Fibroblast of skin of scalp (primary cell): ENCODE measurements at regions not wholly inside any gene's neighbourhood (a gene's known extent, or its start where the extent isn't known, plus 50 kb on each side); places are given as distances from the start of the nearest gene placed in this dataset.

Experiments used
- DNase-seq: peaks from one replicate; pipeline ENCODE4 v3.0.0-alpha.2; 2013

DNA sequence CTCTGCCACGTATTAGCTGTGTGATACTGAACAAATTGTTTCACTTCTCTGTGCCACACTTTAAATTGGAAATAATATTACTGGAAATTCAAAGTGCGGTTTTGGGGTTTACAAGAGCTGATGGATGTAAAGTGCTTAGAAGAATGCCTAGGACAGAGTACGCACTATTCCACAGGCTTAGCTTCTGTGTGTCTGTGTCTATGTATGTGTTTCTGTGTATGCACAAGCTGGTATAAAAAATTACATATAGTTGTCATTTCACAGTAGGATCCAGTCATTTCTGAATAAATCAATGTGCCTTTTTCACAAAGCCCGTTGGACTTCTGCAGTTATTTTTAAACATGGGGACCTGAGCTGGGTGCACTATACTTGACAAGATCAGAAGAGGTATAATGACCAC lies 370.4 kb downstream of the TUSC7 start:
- DNase-seq: no peak

DNA sequence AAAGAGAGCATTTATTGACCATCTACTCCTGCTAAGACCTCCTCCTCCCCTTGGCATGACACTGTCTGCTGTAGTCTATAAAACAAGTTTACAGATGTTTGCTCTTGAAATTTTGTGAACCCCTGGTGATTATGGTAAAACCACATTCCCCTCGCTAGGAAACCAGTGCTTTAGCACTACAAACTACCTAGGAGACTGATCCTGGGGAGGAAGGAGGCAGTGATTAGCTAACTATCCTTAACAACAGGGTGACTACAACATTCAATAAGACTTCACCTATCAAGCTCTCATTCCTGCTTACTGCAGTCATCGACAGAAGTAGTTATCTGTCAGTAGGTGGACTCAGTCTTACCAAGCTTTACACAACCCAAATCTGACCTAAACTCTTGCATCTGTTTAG lies 371.3 kb downstream of the TUSC7 start:
- DNase-seq: no peak

DNA sequence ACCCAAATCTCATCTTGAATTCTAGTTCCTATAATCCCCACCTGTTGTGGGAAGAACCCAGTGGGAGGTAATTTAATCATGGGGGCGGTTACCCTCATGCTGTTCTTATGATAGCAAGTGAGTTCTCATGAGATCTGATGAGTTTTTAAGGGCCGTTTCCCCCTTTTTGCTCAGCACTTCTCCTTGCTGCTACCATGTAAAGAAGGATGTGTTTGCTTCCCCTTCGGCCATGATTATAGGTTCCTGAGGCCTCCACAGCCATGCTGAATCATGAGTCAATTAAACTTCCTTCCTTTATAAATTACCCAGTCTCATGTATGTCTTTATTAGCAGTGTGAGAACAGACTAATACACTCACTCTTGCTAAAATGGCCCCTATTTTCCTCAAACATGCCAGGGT lies 374.7 kb downstream of the TUSC7 start:
- no peak for DNase-seq

DNA sequence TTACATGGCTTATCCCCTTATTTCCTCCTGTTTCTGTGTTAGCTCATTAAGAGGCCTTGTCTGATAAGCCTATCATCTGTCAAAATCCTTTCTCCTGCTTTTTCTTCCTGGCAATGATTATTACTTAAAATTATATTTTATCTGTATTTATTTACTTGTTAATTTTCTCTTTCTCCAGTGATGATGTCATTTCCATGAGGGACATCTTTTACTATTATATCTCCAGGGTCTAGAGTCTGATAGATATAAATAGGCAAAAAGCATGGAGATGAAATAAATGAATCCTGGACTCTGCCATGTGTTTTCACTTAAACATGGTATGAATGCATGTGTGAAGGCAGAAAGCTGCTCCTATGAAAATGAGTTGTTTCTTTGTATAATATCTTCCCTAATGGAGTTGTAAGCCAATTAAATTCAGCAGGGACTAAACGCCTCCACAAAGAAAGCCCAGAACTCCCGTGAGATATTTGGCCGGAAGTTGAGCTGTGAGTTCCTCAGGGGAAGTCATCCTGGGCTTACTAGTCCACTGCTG lies 375.2 kb downstream of the TUSC7 start:
- peak; percentile 48 for DNase-seq

DNA sequence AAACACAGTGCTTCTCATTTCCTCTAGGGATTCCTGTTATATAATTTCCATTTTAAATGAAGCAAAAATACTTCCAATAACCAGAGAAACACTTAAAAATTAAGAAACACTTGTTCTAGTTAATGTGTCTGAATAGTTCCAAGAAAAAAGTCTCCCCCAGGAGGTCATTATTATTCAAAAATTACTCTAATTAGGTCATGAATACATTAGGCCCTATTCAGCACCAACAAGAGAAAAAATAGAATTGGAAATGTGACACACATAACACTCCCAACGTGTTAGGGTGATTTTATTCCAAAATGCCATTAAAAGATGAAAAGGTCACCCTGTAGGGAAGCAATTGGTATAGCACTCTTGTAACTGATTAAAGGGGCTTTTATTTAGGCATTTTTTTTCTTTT lies 382.1 kb downstream of the TUSC7 start:
- no peak for DNase-seq

DNA sequence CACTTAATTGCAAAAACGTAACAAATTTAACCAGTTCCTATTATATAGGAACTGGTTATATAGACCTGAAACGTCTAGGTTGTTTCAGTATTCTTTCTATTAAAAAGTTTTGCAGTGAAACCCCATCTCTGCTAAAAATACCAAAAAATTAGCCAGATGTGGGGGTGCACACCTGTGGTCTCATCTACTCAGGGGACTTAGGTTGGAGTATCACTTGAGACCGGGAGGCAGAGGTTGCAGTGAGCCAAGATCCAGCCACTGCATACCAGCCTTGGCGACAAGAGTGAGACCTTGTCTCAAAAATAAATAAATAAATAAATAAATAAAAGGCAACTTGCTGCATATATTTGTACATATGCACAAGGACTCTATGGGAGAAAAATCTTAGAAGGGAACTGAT lies 387.0 kb downstream of the TUSC7 start:
- no peak for DNase-seq

DNA sequence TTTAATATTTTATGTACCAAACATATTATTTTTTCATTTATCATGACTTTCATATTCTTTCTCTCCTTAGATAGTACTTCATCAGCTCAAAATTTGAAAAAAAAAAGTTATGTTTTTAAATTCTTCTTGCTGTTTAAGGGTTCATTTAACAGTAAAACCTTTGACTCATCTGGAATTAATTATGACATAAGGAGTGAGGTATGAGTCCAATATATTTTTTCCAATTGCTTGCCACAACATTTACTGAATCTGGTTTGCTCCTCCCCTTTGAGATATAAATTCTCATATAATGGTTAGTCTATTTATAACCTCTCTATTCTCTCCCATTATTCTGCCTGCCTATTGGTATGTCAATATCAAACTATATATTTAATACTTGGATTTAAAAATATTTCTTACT lies 387.8 kb downstream of the TUSC7 start:
- DNase-seq: peak; percentile 87

DNA sequence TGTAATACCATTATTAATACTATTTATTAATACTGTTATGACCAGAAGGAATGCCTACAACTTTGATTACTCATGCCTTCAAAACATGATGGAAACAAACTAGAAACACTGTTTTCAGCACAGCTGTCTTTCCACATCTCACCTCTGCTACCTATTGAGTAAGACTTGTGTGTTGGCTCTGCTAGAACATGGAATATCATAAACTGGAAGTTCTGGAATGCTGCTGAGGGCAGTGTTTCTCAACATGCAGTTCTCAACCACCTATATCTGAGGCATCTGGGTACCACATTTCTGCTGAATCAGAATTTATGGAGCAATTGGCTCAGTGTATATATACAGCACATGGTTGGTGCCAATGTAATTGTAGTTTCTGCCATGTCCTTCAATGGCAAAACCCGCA lies 392.1 kb downstream of the TUSC7 start:
- no peak for DNase-seq

DNA sequence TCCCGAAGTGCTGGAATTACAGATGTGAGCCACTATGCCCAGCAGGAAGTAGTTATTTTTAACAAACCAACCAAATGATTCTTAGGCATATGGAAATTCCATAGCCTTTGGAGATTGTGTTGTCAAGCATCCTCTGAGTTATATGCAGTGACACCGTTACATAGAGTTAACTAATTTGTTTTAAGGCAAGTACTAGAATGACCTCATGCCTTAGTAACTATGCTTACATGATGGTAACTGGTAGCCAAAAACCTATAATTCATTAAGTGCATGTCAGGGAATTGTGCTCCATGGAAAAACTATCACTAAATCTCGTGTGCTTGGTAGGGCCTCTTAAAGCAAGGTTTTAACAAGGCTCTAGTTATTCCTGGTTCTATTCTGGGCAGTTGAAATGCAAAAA lies 392.8 kb downstream of the TUSC7 start:
- no peak for DNase-seq

DNA sequence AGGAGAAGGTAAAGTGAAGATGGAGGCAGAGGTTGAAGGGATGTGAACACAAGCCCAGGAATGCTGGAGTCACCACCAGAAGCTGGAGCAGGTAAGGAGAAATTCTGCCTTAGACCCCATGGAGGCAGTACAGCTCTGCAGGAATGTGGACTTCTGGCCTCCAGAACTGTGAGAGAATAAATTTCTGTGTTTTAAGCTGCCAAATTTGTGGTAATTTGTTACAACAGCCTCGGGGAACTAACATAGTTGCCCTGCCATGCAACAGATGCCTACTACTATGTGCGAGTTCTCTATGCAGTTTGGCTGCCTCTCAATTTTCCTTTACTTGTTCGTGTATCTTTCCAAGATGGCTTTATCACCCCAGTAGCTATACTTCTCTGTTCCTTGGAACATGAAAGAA lies 394.1 kb downstream of the TUSC7 start:
- peak; percentile 55 for DNase-seq

DNA sequence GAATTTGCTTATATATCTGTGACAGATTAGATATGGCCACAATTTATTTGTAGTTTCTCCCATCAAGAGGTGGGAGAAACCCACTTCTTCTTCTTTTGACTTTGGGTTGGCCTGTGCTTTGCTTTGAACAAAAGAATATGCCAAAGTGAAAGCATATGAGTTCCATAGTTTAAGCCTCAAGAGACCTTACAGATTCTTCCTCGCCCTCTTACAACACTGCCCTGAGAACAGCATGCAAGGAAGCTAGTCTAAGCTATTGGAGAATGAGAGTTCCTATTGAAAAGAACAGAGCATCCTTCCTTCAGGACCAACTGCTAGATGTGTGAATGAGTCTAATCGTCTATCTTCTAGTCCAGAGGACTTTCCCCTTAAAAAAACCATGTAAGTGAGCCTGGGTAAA lies 394.8 kb downstream of the TUSC7 start:
- peak; percentile 79 for DNase-seq

DNA sequence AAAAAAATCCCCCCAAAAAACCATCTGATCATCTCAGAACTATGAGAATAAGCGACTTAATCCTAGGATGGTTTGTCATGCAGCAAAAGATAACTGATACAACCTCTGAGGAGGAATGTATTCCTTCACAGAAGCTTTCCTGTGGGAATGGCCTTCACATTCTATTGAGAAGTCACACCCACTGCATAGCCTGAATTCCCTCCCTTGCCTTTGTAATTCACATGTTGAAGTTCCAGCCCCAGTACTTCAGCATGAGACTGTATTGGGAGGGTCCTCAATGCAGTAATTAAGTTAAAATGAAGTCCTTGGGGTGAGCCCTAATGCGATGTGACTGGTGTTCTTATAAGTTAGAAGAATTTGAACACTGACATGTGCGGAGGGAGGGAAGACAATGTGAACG lies 395.2 kb downstream of the TUSC7 start:
- DNase-seq: peak; percentile 94

DNA sequence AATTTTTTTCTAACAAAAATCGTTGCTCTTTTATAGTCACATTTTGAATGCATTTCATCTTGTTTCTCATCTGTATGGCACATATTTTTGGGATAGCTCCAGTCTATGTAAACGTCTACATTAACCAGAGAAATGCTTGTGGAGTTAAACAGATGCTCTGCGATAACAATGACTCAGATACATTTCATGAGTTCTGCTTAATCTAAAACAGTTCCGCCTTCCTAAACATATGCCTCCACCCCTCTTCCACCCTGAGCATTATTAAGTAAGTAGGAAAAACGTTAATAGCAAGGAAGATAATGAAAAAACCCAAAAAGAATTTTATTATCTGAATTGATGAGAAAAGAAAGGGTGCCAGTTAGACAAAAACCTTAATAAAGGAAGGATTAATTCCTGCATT lies 396.1 kb downstream of the TUSC7 start:
- DNase-seq: peak; percentile 95

DNA sequence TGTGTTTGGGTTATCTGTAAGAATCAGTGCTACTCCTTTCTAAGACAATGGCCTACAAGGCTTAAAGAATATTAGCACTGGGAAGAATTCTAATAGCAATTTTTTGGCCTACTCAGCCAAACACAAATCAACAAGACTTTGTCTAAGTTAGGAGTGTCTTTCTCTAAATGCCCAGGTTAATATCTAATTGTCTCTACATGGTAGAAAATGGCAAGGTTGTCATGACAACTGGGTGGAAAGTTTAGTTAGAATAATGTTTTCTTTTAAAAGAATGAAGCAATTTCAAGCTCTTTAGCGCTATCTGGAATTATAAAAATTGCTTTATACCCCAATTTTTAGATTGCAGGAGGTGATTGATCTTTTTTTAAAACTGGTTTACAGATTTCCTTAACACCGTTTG lies 396.8 kb downstream of the TUSC7 start:
- peak; percentile 23 for DNase-seq

DNA sequence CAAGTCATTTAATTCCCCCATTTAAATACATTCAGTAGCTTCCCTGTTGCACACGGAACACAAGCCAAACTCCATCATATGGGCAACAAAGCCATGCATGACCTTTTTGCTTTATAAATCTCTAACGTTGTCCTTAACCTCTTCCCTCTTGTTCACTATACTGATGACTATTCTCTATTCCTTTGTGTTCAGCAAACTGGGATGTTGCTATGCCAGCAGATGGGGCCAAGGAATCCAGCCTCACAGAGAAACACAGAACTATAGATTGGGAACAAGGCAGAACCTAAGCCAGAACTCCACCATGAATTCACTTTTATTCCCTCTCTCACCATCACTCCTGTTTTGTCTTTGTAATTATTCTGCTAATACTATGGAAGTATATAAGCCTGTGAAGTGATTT lies 398.4 kb downstream of the TUSC7 start:
- no peak for DNase-seq

DNA sequence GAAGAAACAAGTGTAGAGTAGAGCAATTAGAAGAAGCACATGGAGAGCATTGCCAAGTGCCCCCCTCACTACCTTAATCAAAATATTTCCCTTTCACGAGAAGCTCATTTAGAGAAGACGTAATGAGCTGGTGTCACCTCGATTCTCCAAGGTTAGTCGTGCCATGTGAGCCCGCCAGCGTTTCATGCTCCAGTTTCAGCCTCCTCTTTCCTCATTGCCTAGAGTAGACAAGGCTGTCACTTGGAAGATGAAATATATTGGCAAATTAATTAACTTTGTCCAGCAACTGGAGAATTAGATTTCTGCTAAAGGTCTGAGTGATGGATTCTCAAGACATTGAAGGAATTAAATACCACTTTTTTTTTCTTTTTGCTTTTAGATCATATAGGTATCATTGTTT lies 399.6 kb downstream of the TUSC7 start:
- no peak for DNase-seq

DNA sequence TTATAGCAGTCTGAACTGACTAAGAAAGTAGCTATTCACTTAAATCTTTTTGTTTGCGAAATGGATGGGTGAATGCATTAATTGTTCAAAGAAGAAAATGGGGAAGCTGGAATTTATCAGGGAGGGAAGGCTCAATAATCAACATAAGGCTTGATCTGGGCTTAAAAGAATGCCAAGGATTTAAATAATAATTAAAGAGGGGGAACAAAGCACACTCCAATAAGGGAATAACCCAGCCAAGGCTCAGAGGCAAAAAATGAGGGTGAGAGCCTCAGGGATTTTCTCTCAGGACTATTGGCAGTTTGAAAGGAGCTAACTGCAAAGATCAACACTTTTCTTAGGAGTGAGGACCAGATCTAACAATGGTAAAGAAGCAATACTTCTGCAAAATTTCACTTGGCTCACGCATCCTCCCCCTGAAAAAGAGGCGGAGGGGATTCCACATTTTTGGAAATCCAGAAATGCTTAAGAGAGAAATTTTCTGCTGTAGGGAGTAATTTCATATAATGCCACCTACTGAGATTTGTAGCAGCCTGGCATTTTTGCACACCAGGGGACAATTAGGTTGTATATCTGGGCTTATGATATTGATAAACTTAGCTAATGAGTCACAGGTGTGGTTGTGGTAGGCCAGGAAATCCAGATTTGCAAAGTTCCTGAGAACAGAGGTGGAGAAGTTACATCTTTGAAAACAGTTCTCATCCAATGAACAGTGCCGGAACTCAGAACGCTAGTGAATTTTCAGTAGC lies 405.1 kb downstream of the TUSC7 start:
- peak; percentile 94 for DNase-seq

DNA sequence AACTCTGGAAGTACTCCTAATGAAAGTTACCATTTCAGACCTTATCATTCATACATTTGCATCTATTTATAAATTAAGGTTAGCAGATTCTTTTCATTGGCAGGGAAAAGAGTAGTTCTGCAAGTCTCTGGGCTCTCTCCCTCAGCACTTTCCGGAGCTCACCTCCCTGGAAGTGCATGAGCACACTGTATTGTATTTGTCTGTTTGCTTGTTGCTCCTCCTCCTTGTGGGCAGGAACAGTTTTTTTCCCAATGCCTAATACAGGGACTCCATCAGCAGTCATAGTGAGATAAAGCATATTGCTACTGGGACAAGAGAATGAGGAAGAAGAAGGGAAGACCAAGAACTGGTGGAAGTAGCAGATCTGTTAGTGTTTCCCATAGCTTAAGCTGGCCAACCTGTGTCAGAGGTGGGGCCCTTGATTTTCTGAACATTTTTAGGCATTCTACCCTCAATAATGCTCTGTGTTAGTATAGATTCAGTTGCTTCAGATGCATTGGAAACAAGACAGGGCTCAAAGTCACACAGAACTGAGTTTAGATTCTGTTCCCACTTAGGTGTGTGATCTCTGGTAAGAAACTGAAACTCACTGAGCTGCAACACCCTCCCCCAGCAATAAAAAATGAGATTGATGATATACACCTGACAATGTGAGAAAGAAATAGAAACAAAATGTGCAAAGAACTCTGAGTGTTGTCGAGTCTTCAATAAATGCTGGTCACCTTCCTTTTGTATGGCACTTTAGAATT lies 407.8 kb downstream of the TUSC7 start:
- DNase-seq: no peak

DNA sequence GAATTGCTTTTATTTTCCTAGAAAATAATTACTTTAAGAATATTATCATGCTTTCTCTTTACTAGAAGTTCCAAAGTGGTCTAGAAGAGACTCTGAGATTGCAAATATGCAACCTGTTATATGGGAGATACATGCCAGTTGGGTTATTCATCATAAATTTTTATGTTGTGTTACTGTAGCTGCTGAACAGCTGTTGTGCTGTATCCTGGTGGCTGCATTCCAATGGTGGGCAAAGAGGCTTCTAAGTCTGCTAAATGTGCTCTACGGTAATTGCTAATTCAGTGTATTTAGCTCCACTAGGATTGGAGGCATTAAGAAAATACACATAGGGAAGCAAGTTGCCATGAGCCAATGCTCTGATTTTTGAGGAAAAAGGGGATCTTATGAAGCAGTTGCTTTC lies 409.0 kb downstream of the TUSC7 start:
- DNase-seq: peak; percentile 76

DNA sequence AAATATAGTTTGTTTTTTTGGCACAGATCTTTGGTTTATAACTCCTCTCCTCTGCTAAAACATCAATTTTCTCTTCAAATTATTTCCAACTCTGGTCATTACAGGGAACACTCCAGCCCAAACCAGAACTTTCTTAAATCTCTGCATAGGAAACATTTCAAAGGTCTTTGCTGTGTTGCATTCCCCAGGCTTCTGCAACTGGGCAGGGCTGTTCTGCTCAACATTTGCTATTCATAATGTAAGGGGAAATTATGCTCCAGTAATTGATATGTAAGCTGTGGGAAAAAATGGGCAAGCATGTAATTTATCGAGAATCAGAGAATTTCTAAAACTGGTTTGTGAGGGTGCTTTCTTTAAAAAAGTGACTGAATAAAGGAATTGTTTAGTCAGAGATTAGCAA lies 410.4 kb downstream of the TUSC7 start:
- no peak for DNase-seq

DNA sequence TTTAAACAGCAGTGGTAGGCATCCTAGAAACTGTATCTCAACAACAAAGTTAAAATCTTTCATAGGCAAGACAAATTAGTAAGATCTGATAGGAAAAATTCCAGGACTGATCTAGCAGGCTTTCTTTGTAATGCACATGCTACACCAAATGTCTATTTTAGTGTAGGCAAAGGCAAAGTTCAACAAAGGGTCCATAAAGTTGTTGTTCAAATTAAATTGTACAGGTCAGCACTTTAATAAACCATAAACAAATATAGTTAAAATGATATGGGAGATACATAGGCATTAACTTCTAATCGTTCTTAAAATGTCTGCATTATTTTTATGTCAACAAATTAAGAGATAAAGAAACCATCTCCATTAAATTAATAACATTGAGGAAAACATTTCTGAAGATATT lies 413.0 kb downstream of the TUSC7 start:
- no peak for DNase-seq

DNA sequence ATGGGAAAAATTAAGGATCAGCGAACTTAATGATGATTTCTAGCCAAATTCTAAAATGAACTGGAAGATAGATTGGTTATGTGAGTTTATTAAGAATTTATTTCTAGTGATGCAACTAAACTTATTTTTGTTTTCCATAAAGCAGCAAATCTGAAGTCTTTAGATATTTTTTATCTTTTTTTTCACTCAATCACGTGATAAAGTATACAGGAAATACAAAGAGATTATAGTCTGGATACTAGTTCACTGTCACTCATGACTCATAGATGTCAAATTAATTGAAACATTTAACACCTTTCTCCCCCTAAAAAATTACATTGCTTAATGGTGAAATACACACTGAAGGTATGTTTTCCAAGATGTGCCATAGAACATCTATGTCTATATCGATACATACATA lies 416.9 kb downstream of the TUSC7 start:
- no peak for DNase-seq

DNA sequence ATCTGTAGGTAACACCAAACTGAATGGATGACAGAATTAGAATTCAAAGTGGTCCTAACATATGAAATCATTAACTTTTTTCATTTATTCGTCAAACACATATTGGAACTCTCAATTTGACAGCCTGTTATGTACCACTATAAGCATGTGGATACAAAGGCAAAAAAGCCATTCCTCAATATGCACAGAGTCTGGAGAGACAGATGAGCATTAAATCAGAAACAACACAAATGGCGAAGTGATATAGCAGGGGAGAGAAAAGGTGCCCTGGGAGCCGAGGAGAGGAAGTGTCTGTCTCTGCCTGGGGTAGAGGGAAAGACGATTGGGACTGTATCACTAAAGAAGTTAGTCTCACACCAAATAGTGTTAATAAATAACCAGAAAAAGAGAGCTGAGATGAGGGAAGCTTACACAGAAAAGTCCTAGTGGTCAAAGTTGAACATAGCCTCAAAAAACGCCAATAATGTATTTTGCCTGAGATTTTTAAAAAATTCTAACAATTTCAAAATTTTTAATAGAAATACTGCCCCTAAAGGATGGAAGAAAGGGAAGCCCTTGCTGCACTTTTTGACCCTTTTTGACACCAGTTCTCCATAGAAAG lies 417.5 kb downstream of the TUSC7 start:
- DNase-seq: no peak

DNA sequence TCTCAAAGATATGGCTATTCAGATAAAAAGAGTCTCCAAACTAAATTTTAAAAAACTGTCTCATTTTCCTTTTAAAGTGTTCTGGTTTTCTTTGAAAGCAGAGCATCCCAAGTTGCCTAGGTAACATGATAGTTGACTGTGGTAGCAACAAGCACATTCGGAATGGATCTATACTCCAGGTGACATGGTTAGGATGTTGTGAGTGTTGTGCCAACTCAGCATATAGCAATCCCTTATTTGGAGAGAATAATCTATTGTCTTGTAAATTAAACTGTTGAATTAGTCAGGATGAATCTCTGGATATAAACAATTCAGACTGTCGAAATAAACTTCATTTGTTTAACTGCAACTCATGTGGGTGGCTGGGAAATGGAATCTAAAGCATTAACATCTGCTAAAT lies 418.6 kb downstream of the TUSC7 start:
- no peak for DNase-seq
